GM21526 (cell line): ENCODE measurements at regions not wholly inside any gene's neighbourhood (a gene's known extent, or its start where the extent isn't known, plus 50 kb on each side); places are given as distances from the start of the nearest gene placed in this dataset.

Experiments used
- ATAC-seq: cut with Tn5 transposase; IDR thresholded peaks from one replicate; pipeline ENCODE4 v1.9.1; 2021; ENCODE audit warnings: moderate library complexity; ENCODE audit not compliant: unreplicated experiment, low FRiP score

GRCh38 chr1:244106837-244107493 is 55.9 kb downstream of the ZBTB18 start:
- ATAC-seq, result no peak

GRCh38 chr1:244111027-244111426 is 59.9 kb downstream of the ZBTB18 start:
- ATAC-seq, result no peak

- no peak for ATAC-seq
These were observed 61.0 kb downstream of the ZBTB18 start for GRCh38 chr1:244112041-244112440.

- ATAC-seq, result no peak
These were observed 61.6 kb downstream of the ZBTB18 start for GRCh38 chr1:244112636-244113035.

GRCh38 chr1:244113532-244114320 is 62.6 kb downstream of the ZBTB18 start:
- ATAC-seq, result no peak

- ATAC-seq, result no peak
These were observed 63.8 kb downstream of the ZBTB18 start for GRCh38 chr1:244114892-244115291.

- no peak for ATAC-seq
These were observed 65.9 kb downstream of the ZBTB18 start for GRCh38 chr1:244116946-244117345.

- ATAC-seq, result no peak
These were observed 67.2 kb downstream of the ZBTB18 start for GRCh38 chr1:244118109-244118761.

GRCh38 chr1:244128591-244129383 is 77.7 kb downstream of the ZBTB18 start:
- no peak for ATAC-seq

- ATAC-seq, result no peak
These were observed 86.2 kb downstream of the ZBTB18 start for GRCh38 chr1:244137276-244137675.

- no peak for ATAC-seq
These were observed 86.6 kb downstream of the ZBTB18 start for GRCh38 chr1:244137725-244138124.

GRCh38 chr1:244138399-244138798 is 87.3 kb downstream of the ZBTB18 start:
- no peak for ATAC-seq

GRCh38 chr1:244139655-244140054 is 88.6 kb downstream of the ZBTB18 start:
- no peak for ATAC-seq

- ATAC-seq, result no peak
These were observed 89.3 kb downstream of the ZBTB18 start for GRCh38 chr1:244140420-244140819.

- no peak for ATAC-seq
These were observed 93.0 kb downstream of the ZBTB18 start for GRCh38 chr1:244144053-244144452.

GRCh38 chr1:244150071-244150470 is 99.0 kb downstream of the ZBTB18 start:
- ATAC-seq, result no peak

- ATAC-seq, result peak; percentile 56
These were observed 99.6 kb downstream of the ZBTB18 start for GRCh38 chr1:244150665-244151064.

GRCh38 chr1:244151537-244151936 is 100.5 kb downstream of the ZBTB18 start:
- ATAC-seq, result no peak

- no peak for ATAC-seq
These were observed 103.4 kb downstream of the ZBTB18 start for GRCh38 chr1:244154508-244154871.

GRCh38 chr1:244154872-244155531 is 103.9 kb downstream of the ZBTB18 start:
- ATAC-seq, result no peak
